ENCODE measurements at regions not wholly inside any gene's neighbourhood (a gene's known extent, or its start where the extent isn't known, plus 50 kb on each side); places are given as distances from the start of the nearest gene placed in this dataset.

DNA sequence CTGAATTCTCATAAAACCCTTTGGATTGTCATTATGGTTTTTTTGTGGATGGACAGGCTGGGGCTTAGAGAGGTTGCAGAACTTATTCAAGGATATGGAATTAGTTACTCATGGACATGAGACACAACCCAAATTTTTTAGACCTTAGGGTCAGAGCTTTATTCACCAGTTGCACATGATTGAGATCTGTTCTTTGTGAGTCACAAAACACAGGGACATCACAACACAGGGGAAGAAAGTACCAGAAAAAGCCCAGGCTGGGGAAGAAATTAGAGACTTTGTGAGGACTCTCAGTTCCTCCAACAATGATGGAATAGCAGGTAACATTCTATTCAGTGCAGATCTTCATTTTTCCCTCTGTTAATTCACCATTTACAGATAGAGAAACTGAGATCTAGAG lies 602.4 kb upstream of the CPEB2 start:
- TF ChIP-seq, protein P1, sequence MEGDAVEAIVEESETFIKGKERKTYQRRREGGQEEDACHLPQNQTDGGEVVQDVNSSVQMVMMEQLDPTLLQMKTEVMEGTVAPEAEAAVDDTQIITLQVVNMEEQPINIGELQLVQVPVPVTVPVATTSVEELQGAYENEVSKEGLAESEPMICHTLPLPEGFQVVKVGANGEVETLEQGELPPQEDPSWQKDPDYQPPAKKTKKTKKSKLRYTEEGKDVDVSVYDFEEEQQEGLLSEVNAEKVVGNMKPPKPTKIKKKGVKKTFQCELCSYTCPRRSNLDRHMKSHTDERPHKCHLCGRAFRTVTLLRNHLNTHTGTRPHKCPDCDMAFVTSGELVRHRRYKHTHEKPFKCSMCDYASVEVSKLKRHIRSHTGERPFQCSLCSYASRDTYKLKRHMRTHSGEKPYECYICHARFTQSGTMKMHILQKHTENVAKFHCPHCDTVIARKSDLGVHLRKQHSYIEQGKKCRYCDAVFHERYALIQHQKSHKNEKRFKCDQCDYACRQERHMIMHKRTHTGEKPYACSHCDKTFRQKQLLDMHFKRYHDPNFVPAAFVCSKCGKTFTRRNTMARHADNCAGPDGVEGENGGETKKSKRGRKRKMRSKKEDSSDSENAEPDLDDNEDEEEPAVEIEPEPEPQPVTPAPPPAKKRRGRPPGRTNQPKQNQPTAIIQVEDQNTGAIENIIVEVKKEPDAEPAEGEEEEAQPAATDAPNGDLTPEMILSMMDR (IDR thresholded peaks at IDR 0.05): no peak
- no peak for TF ChIP-seq EZH2phosphoT487 (IDR thresholded peaks at IDR 0.05)
